H9 (cell line): ENCODE measurements at regions not wholly inside any gene's neighbourhood (a gene's known extent, or its start where the extent isn't known, plus 50 kb on each side); places are given as distances from the start of the nearest gene placed in this dataset.

Source experiments
- DNase-seq: peaks from one replicate; pipeline ENCODE4 v3.0.0-alpha.2; 2017
- H2AFZ ChIP-seq: one replicate; pipeline ENCODE4 v1.6.1; 2013; ENCODE audit warnings: mild to moderate bottlenecking, low read length, control low read depth, moderate library complexity
- H2AK5ac ChIP-seq: 2 replicates; pipeline ENCODE4 v1.6.1; 2013; ENCODE audit warnings: low read length, control low read depth, mixed read lengths; ENCODE audit not compliant: insufficient read length
- H2BK120ac ChIP-seq: one replicate; pipeline ENCODE4 v1.6.1; 2013; ENCODE audit warnings: low read depth, mild to moderate bottlenecking, low read length, control low read depth, inconsistent platforms; ENCODE audit not compliant: poor library complexity, severe bottlenecking
- H2BK12ac ChIP-seq: 2 replicates; pipeline ENCODE4 v1.6.1; 2013; ENCODE audit warnings: low read length, control low read depth, mixed read lengths, low read depth; ENCODE audit not compliant: insufficient read length
- H2BK15ac ChIP-seq: 2 replicates; pipeline ENCODE4 v1.6.1; 2013; ENCODE audit warnings: low read depth, low read length, control low read depth
- H2BK20ac ChIP-seq: one replicate; pipeline ENCODE4 v1.6.1; 2013; ENCODE audit warnings: low read depth, mild to moderate bottlenecking, low read length, control low read depth, inconsistent platforms; ENCODE audit not compliant: poor library complexity, severe bottlenecking
- H2BK5ac ChIP-seq: 2 replicates; pipeline ENCODE4 v1.6.1; 2013; ENCODE audit warnings: low read length, control low read depth, mixed read lengths; ENCODE audit not compliant: insufficient read length
- H3K14ac ChIP-seq: 2 replicates; pipeline ENCODE4 v1.6.1; 2013; ENCODE audit warnings: low read length, control low read depth; ENCODE audit not compliant: insufficient read depth
- H3K18ac ChIP-seq: 2 replicates; pipeline ENCODE4 v1.6.1; 2013; ENCODE audit warnings: low read depth, mild to moderate bottlenecking, mixed read lengths, low read length, control low read depth; ENCODE audit not compliant: insufficient read length
- H3K23ac ChIP-seq: 2 replicates; pipeline ENCODE4 v1.6.1; 2013; ENCODE audit warnings: low read length, control low read depth, mixed read lengths, low read depth; ENCODE audit not compliant: insufficient read length
- H3K23me2 ChIP-seq: 2 replicates; pipeline ENCODE4 v1.6.1; 2013; ENCODE audit warnings: low read depth, mild to moderate bottlenecking, mixed read lengths, low read length, control low read depth; ENCODE audit not compliant: insufficient read length, poor library complexity, severe bottlenecking
- H3K27ac ChIP-seq: 2 replicates; pipeline ENCODE4 v1.5.1; 2013; ENCODE audit warnings: low read length, control low read depth, mixed read lengths, low read depth; ENCODE audit not compliant: insufficient read length
- H3K27me3 ChIP-seq: 2 replicates; pipeline ENCODE4 v1.6.1; 2013; ENCODE audit warnings: low read length, control low read depth, inconsistent platforms; ENCODE audit not compliant: insufficient read depth
- H3K4ac ChIP-seq: 2 replicates; pipeline ENCODE4 v1.6.1; 2013; ENCODE audit warnings: low read depth, mild to moderate bottlenecking, control low read depth, inconsistent platforms, low read length, moderate library complexity
- H3K4me1 ChIP-seq: 2 replicates; pipeline ENCODE4 v1.6.1; 2013; ENCODE audit warnings: low read length, control low read depth, inconsistent platforms; ENCODE audit not compliant: insufficient read depth
- H3K4me2 ChIP-seq: 2 replicates; pipeline ENCODE4 v1.6.1; 2013; ENCODE audit warnings: low read length, control low read depth, mixed read lengths; ENCODE audit not compliant: insufficient read length, insufficient read depth
- H3K56ac ChIP-seq: 2 replicates; pipeline ENCODE4 v1.6.1; 2013; ENCODE audit warnings: low read depth, mild to moderate bottlenecking, mixed read lengths, low read length, control low read depth; ENCODE audit not compliant: insufficient read length
- H3K79me1 ChIP-seq: 2 replicates; pipeline ENCODE4 v1.6.1; 2013; ENCODE audit warnings: low read depth, mild to moderate bottlenecking, moderate library complexity, low read length, control low read depth, inconsistent platforms; ENCODE audit not compliant: insufficient read depth, poor library complexity, severe bottlenecking
- H3K79me2 ChIP-seq: 2 replicates; pipeline ENCODE4 v1.6.1; 2013; ENCODE audit warnings: low read length, control low read depth, inconsistent platforms; ENCODE audit not compliant: insufficient read depth
- H3K9ac ChIP-seq: 2 replicates; pipeline ENCODE4 v1.6.1; 2013; ENCODE audit warnings: low read length, control low read depth, mixed read lengths; ENCODE audit not compliant: insufficient read length; ENCODE audit errors: extremely low read depth
- H3K9me3 ChIP-seq: one replicate; pipeline ENCODE4 v1.6.1; 2013; ENCODE audit warnings: low read depth, low read length, inconsistent platforms; ENCODE audit not compliant: control insufficient read depth
- H3T11ph ChIP-seq: one replicate; pipeline ENCODE4 v1.6.1; 2013; ENCODE audit warnings: mild to moderate bottlenecking, low read length, control low read depth, inconsistent platforms
- H4K20me1 ChIP-seq: one replicate; pipeline ENCODE4 v1.6.1; 2013; ENCODE audit not compliant: control insufficient read depth, insufficient read length, insufficient read depth
- H4K5ac ChIP-seq: 2 replicates; pipeline ENCODE4 v1.6.1; 2013; ENCODE audit warnings: low read depth, mild to moderate bottlenecking, mixed read lengths, low read length, control low read depth; ENCODE audit not compliant: insufficient read length
- H4K8ac ChIP-seq: replicated peaks from 2 replicates; pipeline ENCODE4 v1.6.1; 2013; ENCODE audit warnings: low read length, control low read depth, mixed read lengths, low read depth; ENCODE audit not compliant: insufficient read length
- H4K91ac ChIP-seq: 2 replicates; pipeline ENCODE4 v1.6.1; 2013; ENCODE audit warnings: low read depth, mild to moderate bottlenecking, moderate library complexity, mixed read lengths, low read length, control low read depth; ENCODE audit not compliant: insufficient read length
- H3K27ac Mint-ChIP-seq, 3 experiments: 2 replicates in 2 of 3; 3 replicates in 1 of 3; pipeline ENCODE4 v1.8.0; 2020 to 2021; ENCODE audit warnings: mixed read lengths in 3 of 3, mild to moderate bottlenecking in 1 of 3, moderate library complexity in 1 of 3
- H3K27me3 Mint-ChIP-seq: 2 replicates; pipeline ENCODE4 v1.8.0; 2021; ENCODE audit warnings: low read depth, mild to moderate bottlenecking, moderate library complexity, mixed read lengths
- H3K36me3 Mint-ChIP-seq, 3 experiments: 2 replicates in 2 of 3; 3 replicates in 1 of 3; pipeline ENCODE4 v1.8.0; 2020 to 2021; ENCODE audit warnings: low read depth in 3 of 3, mixed read lengths in 3 of 3; ENCODE audit not compliant: insufficient read depth in 1 of 3
- H3K4me1 Mint-ChIP-seq, 2 experiments: 2 replicates each; pipeline ENCODE4 v1.8.0; 2020; ENCODE audit warnings: mixed read lengths in 2 of 2
- H3K4me3 Mint-ChIP-seq, 2 experiments: 2 replicates in 1 of 2; 3 replicates in 1 of 2; pipeline ENCODE4 v1.8.0; 2020 to 2021; ENCODE audit warnings: mild to moderate bottlenecking in 2 of 2, mixed read lengths in 2 of 2, moderate library complexity in 1 of 2
- H3K9me3 Mint-ChIP-seq, 2 experiments: 2 replicates in 1 of 2; 3 replicates in 1 of 2; pipeline ENCODE4 v1.8.0; 2020; ENCODE audit warnings: mild to moderate bottlenecking in 2 of 2, mixed read lengths in 2 of 2, moderate library complexity in 1 of 2
- WGBS: extraction: QIAGEN DNeasy Blood & Tissue Kit; methylation state at CpG from one replicate; pipeline ENCODE4 v1.1.7; 2013; ENCODE audit warnings: missing lambda C conversion rate, low lambda C conversion rate, mixed read lengths; ENCODE audit not compliant: insufficient read length; ENCODE audit errors: extremely low coverage; 5-methylcytosine and 5-hydroxymethylcytosine counted together
- TF ChIP-seq, protein P1 (sequence below): fragments of 200-600 bp; sonication (generic); conservative IDR thresholded peaks from 3 replicates; pipeline ENCODE4 v1.8.0; 2021; ENCODE audit warnings: antibody characterized with exemption, mild to moderate bottlenecking

DNA sequence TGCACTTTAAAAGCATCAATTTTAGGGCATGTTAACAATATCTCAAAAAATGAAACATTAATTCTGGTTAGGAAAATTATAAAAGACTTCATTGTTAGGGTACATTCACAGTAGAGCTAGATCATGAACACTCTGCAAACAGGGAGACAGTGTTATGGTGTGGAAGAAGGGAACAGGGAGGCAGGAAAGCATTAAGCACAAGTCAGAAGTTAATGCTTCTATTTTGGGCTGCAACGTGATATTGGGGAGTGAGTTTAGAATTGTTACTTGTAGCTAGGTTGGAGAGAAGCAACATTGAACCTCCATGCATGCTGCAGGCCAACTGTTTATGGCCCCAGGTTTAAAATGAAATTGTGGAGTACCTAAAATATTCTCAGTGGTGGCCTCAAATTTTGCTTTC, 278.1 kb upstream of the NMUR2 start:
- Mint-ChIP-seq H3K36me3 (peaks cover 9 to 23% (median 12%) of the 10 kb centered on the region in 3 experiments; a peak in 5 of 7 replicates), H3K9me3 (peaks cover 23 to 24% of the 10 kb centered on the region in 2 experiments), H3K4me1 (no peaks in the 10 kb centered on the region), H3K27me3 (no peaks in the 10 kb centered on the region; the same call in none of the 2 replicates), H3K27ac (no peak overlapping the region; a peak in 1 of 7 replicates), H3K4me3 (no peak overlapping the region)
- H3T11ph ChIP-seq = no peak overlapping the region
- H4K20me1 ChIP-seq = no peaks in the 10 kb centered on the region
- no peak overlapping the region for H2BK15ac ChIP-seq
- DNase-seq = no peak
- H2BK120ac ChIP-seq = no peak overlapping the region
- H2BK5ac ChIP-seq = no peak overlapping the region
- no peak overlapping the region for H3K4ac ChIP-seq
- no peak overlapping the region for H3K18ac ChIP-seq
- no peak overlapping the region for H4K8ac ChIP-seq
- no peak overlapping the region for H2AK5ac ChIP-seq
- no peaks in the 10 kb centered on the region for H3K27me3 ChIP-seq
- TF ChIP-seq, protein P1, sequence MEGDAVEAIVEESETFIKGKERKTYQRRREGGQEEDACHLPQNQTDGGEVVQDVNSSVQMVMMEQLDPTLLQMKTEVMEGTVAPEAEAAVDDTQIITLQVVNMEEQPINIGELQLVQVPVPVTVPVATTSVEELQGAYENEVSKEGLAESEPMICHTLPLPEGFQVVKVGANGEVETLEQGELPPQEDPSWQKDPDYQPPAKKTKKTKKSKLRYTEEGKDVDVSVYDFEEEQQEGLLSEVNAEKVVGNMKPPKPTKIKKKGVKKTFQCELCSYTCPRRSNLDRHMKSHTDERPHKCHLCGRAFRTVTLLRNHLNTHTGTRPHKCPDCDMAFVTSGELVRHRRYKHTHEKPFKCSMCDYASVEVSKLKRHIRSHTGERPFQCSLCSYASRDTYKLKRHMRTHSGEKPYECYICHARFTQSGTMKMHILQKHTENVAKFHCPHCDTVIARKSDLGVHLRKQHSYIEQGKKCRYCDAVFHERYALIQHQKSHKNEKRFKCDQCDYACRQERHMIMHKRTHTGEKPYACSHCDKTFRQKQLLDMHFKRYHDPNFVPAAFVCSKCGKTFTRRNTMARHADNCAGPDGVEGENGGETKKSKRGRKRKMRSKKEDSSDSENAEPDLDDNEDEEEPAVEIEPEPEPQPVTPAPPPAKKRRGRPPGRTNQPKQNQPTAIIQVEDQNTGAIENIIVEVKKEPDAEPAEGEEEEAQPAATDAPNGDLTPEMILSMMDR = no peak
- H4K5ac ChIP-seq = no peak overlapping the region
- H3K4me2 ChIP-seq = no peak overlapping the region
- WGBS = no CpG with 5 or more reads among the region's 1 CpG
- no peak overlapping the region for H2AFZ ChIP-seq
- peaks cover 15% of the 10 kb centered on the region for H3K9me3 ChIP-seq
- H3K79me2 ChIP-seq = no peaks in the 10 kb centered on the region
- no peak overlapping the region for H3K27ac ChIP-seq
- H2BK20ac ChIP-seq = no peak overlapping the region
- no peak overlapping the region for H3K14ac ChIP-seq
- no peak overlapping the region for H2BK12ac ChIP-seq
- H3K9ac ChIP-seq = no peak overlapping the region
- no peak overlapping the region for H3K56ac ChIP-seq
- no peaks in the 10 kb centered on the region for H3K23me2 ChIP-seq
- H3K4me1 ChIP-seq = no peaks in the 10 kb centered on the region
- H3K79me1 ChIP-seq = no peaks in the 10 kb centered on the region
- H3K23ac ChIP-seq = no peak overlapping the region
- no peak overlapping the region for H4K91ac ChIP-seq
